HEK293T (cell line): ENCODE measurements at regions not wholly inside any gene's neighbourhood (a gene's known extent, or its start where the extent isn't known, plus 50 kb on each side); places are given as distances from the start of the nearest gene placed in this dataset.

ENCODE experiments used
- CTCF ChIA-PET: fragments of 350-600 bp; formaldehyde crosslinking; extraction: SDS; loops from one replicate; lab custom pipeline; 2021; ENCODE audit warnings: antibody characterized with exemption, inconsistent platforms; lab: Yijun Ruan, JAX
- POLR2A ChIA-PET: fragments of 350-600 bp; formaldehyde crosslinking; extraction: SDS; loops from one replicate; lab custom pipeline; 2020; ENCODE audit warnings: antibody characterized with exemption, inconsistent platforms; lab: Yijun Ruan, JAX
- DNase-seq: peaks from one replicate; pipeline ENCODE4 v3.0.0; 2012; ENCODE audit warnings: mixed read lengths; ENCODE audit errors: extremely low spot score
- ARNT ChIP-seq: fragments of 450-650 bp; IDR thresholded peaks from 2 replicates; pipeline ENCODE4 v1.6.1; 2017; ENCODE audit warnings: mild to moderate bottlenecking
- BHLHE40 ChIP-seq: fragments of 450-650 bp; IDR thresholded peaks from 2 replicates; pipeline ENCODE4 v1.6.1; 2016; ENCODE audit warnings: mild to moderate bottlenecking, moderate library complexity, borderline replicate concordance
- CTBP1 ChIP-seq: fragments of 450-650 bp; IDR thresholded peaks from 2 replicates; pipeline ENCODE4 v1.6.1; 2016; ENCODE audit warnings: borderline replicate concordance
- ELF4 ChIP-seq: fragments of 450-650 bp; IDR thresholded peaks from 2 replicates; pipeline ENCODE4 v1.6.1; 2017; ENCODE audit warnings: antibody characterized with exemption
- FOXA1 ChIP-seq: fragments of 450-650 bp; IDR thresholded peaks from 2 replicates; pipeline ENCODE4 v1.6.1; 2016; ENCODE audit warnings: mild to moderate bottlenecking
- FOXK2 ChIP-seq: fragments of 450-650 bp; IDR thresholded peaks from 2 replicates; pipeline ENCODE4 v1.6.1; 2016; ENCODE audit warnings: mild to moderate bottlenecking
- FOXM1 ChIP-seq: fragments of 450-650 bp; IDR thresholded peaks from 2 replicates; pipeline ENCODE4 v1.6.1; 2017; ENCODE audit warnings: mild to moderate bottlenecking, borderline replicate concordance
- HDGF ChIP-seq: fragments of 450-650 bp; IDR thresholded peaks from 2 replicates; pipeline ENCODE4 v1.6.1; 2017; ENCODE audit warnings: antibody characterized with exemption, borderline replicate concordance
- L3MBTL2 ChIP-seq: fragments of 450-650 bp; conservative IDR thresholded peaks from 2 replicates; pipeline ENCODE4 v1.6.1; 2016; ENCODE audit warnings: mild to moderate bottlenecking
- LEF1 ChIP-seq: fragments of 450-650 bp; IDR thresholded peaks from 2 replicates; pipeline ENCODE4 v1.6.1; 2017; ENCODE audit warnings: mild to moderate bottlenecking, borderline replicate concordance
- NFRKB ChIP-seq: fragments of 450-650 bp; IDR thresholded peaks from 2 replicates; pipeline ENCODE4 v1.6.1; 2016; ENCODE audit warnings: mild to moderate bottlenecking, moderate library complexity
- SP1 ChIP-seq: fragments of 450-650 bp; IDR thresholded peaks from 2 replicates; pipeline ENCODE4 v1.6.1; 2017
- SUZ12 ChIP-seq: fragments of 450-650 bp; IDR thresholded peaks from 2 replicates; pipeline ENCODE4 v1.6.1; 2016; ENCODE audit warnings: mild to moderate bottlenecking
- TARDBP ChIP-seq: fragments of 450-650 bp; IDR thresholded peaks from 2 replicates; pipeline ENCODE4 v1.6.1; 2016
- ZNF384 ChIP-seq: fragments of 450-650 bp; IDR thresholded peaks from 2 replicates; pipeline ENCODE4 v1.6.1; 2016
- TF ChIP-seq, protein P1 (sequence below): fragments of 450-650 bp; IDR thresholded peaks from 2 replicates; pipeline ENCODE4 v1.6.1; 2016

DNA sequence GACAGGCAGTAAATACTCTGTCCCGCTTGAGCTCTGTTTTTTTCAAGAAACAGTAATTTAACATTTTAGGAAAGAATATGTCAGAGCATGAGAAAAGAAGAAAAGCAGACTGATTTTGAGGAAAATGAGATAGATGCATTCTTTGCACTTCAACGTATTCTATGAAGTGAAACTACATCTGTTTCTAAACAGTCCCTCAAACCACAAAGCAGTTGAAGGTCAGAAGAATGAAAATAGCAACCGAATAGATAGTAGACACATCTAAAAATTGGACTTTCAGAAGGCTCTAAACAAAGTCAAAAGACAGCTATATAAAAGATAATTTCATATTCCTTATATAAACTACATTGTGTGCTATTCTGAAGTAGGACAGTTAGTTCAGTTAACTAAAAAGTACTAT lies 172.6 kb upstream of the LRRC3B start:
- ChIA-PET CTCF (no interaction called here), POLR2A (no interaction called here)
- DNase-seq = no peak
- no peak for TF ChIP-seq ZNF384
- no peak for TF ChIP-seq BHLHE40
- TF ChIP-seq FOXA1 = no peak
- no peak for TF ChIP-seq LEF1
- TF ChIP-seq ARNT = no peak
- TF ChIP-seq NFRKB = no peak
- no peak for TF ChIP-seq TARDBP
- TF ChIP-seq FOXK2 = no peak
- no peak for TF ChIP-seq FOXM1
- no peak for TF ChIP-seq HDGF

DNA sequence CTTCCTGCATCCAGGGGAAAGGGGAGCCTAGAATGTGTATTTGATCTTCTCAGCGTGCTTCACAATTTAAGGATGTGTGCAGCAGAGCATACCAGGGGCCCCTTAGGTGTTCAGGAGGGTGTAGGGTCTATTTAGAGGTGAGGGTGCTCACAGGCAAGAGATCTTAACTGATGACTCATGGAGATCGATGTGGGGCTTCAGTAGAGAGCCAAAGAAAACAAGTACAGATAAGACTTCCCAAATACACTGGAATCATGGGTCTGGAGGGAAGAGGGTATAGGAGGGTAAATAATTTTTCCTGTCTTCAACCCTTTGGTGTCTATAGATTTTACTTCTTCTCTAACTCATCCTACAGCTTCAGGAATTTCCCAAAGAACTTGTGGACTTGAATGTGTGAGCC lies 170.2 kb upstream of the LRRC3B start:
- no peak for DNase-seq
- ChIA-PET POLR2A (no interaction called here), CTCF (interaction anchor here (0.5 kb wide), 1 partner anchor 32 kb away, joined by 3 read pairs; no protein-coding TSS in a partner anchor)
- no peak for TF ChIP-seq ELF4
- TF ChIP-seq BHLHE40 = no peak
- no peak for TF ChIP-seq TARDBP
- TF ChIP-seq SP1 = no peak
- TF ChIP-seq FOXA1 = no peak
- no peak for TF ChIP-seq CTBP1
- no peak for TF ChIP-seq FOXK2
- TF ChIP-seq, protein P1, sequence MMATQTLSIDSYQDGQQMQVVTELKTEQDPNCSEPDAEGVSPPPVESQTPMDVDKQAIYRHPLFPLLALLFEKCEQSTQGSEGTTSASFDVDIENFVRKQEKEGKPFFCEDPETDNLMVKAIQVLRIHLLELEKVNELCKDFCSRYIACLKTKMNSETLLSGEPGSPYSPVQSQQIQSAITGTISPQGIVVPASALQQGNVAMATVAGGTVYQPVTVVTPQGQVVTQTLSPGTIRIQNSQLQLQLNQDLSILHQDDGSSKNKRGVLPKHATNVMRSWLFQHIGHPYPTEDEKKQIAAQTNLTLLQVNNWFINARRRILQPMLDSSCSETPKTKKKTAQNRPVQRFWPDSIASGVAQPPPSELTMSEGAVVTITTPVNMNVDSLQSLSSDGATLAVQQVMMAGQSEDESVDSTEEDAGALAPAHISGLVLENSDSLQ = no peak
- no peak for TF ChIP-seq L3MBTL2
- TF ChIP-seq ZNF384 = no peak
- TF ChIP-seq ARNT = no peak
- TF ChIP-seq SUZ12 = no peak
- no peak for TF ChIP-seq LEF1
- no peak for TF ChIP-seq HDGF
- TF ChIP-seq NFRKB = no peak

DNA sequence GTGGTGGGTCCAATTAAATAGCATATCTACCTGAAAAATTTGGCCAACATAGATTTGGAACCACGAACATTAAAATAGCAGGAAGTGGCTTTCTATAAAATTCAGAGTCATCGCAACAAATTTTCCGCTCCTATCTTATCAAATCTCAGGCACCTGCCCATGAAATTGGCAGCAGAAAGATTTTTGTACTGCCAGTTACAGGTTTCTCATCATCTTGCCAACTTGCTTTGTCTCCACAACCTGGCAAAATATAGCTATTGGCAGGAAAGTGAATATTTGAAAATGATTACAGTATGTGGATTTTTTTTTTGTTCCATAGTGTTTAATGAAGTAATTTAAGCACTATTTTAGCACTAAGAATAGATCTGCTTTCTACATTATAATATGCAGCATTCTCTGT lies 161.6 kb upstream of the LRRC3B start:
- CTCF ChIA-PET = no interaction called here
- POLR2A ChIA-PET = no interaction called here
- no peak for TF ChIP-seq LEF1
- no peak for TF ChIP-seq SP1
- no peak for TF ChIP-seq HDGF
- no peak for TF ChIP-seq FOXM1
- TF ChIP-seq, protein P1 = no peak
- no peak for TF ChIP-seq ELF4
- no peak for TF ChIP-seq FOXA1
- no peak for TF ChIP-seq TARDBP
- no peak for TF ChIP-seq SUZ12
- TF ChIP-seq ARNT = no peak
- TF ChIP-seq ZNF384 = no peak
- TF ChIP-seq FOXK2 = no peak
- no peak for TF ChIP-seq CTBP1

DNA sequence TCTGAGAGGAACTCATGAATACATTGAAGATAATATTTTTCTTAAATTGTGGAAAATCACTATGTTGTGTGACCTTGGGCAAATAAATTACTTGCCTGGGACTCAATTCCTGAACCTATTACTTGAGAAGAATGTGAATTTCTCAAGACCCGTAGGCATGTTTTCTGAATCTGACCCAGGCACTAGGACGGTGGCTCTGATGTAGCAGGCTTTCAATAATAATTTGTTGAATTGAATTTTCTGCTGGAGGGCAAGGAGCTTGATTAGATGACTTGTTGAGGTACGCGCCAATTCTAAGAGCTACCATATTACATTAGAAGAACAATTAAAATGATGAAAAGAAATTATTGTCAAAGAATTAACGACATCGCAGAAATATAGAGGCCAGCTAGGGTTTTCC lies 150.2 kb upstream of the LRRC3B start:
- ChIA-PET POLR2A (no interaction called here), CTCF (no interaction called here)
- no peak for DNase-seq
- TF ChIP-seq TARDBP = no peak
- TF ChIP-seq, protein P1 = no peak

More for the DNA sequence above, 161.6 kb upstream of the LRRC3B start:
- no peak for DNase-seq

DNA sequence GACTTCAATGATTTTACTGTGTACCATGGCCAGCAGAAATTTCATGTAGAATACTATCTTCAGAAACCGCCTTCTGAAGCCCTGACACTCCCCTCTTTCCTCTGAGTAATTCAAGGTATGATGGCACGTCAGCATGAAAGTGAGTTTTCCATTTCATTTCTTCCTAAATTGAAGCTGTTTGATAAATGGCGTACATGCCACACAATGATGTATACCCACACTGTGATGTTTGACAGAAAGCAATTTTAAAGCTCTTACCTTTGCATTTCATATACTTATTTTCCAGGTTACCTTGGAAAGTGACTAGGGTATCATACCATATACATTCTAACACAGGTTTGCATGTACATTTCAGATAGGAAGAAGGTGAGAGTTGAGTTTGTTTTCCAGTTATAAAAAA lies 147.9 kb upstream of the LRRC3B start:
- TF ChIP-seq FOXK2 (no peak), FOXA1 (no peak), L3MBTL2 (no peak), NFRKB (no peak), TARDBP (no peak), SUZ12 (no peak), CTBP1 (no peak), SP1 (no peak), ELF4 (no peak)
- TF ChIP-seq, protein P1 = no peak
- ChIA-PET CTCF (no interaction called here), POLR2A (no interaction called here)
- DNase-seq = no peak

DNA sequence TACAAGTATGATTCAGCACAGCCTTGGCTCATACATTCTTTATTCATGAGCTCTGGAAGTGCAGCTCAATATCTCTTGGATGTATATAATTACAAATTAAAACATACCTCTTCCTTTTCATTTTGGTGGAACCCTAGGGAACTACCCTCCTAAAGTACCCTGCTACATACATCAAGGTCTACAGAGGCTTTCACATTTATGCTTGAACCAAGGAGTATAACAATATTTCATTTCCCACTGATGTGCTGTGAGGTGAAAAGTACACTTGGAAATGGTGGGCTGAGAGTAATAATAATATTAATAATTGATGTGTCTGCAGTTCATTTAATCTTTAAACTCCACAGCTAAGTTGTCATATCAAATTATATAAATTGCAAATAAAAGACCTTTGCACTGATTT lies 142.2 kb upstream of the LRRC3B start:
- POLR2A ChIA-PET = no interaction called here
- no peak for TF ChIP-seq HDGF
- TF ChIP-seq NFRKB = no peak
- TF ChIP-seq LEF1 = no peak
- TF ChIP-seq BHLHE40 = no peak
- no peak for TF ChIP-seq FOXM1
- no peak for TF ChIP-seq CTBP1
- TF ChIP-seq ELF4 = no peak
- TF ChIP-seq SP1 = no peak
- TF ChIP-seq, protein P1 = no peak
- TF ChIP-seq FOXA1 = no peak
- TF ChIP-seq L3MBTL2 = no peak
- TF ChIP-seq ZNF384 = no peak
- TF ChIP-seq SUZ12 = no peak
- no peak for TF ChIP-seq ARNT
- CTCF ChIA-PET = no interaction called here
- DNase-seq = no peak
